GM21390 (cell line): ENCODE measurements at regions not wholly inside any gene's neighbourhood (a gene's known extent, or its start where the extent isn't known, plus 50 kb on each side); places are given as distances from the start of the nearest gene placed in this dataset.
A peak's percentile ranks its signal among the peaks of the same experiment; 100 is the strongest.

Experiments
- ATAC-seq: cut with Tn5 transposase; IDR thresholded peaks from one replicate; pipeline ENCODE4 v1.9.1; 2021; ENCODE audit not compliant: unreplicated experiment

DNA sequence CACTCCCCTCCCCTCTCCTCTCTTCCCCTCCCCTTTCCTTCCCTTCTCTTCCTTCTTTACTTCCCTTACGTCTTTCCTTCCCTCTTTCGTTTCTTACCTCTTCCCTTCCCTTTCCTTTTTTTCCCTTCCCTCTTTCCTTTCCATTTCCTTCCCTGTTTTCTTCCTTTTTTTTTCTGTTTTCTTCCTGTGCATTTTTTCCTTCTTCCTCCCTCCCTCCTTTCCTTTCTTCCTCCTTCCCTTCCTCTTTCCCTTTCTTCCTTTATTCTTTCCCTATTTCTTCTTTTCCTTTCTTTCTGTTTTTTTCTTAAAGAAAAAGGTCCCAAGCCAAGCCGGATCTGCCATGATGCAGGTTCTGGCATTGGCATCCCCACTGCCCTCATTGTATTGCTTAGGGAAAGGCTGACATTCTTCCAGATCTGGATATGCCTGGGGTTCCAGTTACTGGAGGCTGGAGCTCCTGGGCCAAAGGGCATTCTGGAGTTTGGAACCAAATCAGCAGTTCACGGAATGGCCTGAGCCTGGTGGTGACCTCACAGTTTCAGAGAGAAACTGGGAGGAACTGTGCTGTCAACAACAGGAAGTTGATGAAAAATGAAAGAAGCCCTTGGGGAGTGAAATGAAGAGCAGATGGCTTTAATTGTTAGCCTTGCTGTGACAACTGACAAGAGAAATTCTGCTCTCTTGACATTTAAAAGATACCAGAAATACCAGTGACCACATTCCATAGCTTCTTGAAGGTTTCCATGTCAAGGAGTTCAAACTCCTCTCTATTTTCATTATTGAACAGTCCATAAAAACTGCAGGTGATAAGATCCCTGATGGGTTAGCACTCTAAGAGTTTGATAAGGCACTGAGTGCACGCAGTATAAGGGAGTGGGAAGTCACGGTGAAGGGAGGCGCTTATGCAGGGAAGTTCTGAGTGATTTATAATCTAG, 622.1 kb downstream of the SPRY1 start:
- ATAC-seq: peak; percentile 100

DNA sequence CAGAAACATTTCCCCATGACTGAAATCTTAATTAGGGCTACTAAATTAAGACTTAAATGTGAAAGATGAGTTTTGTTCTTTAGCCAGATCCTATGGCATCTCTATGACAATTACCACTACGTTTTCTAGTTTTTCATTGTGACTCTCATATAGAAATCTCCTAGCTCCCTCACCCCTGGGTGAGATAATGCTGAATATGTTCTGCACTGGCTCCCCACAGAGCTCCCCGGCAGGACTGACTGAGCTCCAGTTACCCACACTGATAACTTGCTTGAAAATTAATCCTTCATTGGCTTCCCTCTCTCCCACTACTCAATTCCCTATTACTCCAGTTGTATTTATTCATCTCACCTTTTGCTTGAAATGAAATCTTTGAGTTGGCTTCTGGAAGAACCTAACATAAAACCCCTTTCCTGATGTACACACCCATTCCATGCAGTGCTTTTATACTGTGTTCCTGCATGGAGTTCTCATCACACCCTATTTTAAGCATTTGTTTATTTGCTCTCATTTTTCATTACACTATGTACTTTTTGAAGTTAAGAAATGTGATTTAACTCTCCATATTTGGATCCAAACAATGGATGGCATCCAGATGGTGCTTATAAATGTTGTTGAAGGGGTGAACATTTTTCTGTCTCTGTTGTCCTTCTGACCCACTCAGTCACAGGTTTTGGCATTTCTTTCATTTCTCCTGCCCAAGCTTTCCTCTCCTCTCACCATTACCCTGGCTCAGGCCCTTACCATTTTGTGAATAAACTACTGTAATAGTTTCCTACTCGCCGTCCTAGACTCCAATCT, 623.4 kb downstream of the SPRY1 start:
- ATAC-seq: no peak

DNA sequence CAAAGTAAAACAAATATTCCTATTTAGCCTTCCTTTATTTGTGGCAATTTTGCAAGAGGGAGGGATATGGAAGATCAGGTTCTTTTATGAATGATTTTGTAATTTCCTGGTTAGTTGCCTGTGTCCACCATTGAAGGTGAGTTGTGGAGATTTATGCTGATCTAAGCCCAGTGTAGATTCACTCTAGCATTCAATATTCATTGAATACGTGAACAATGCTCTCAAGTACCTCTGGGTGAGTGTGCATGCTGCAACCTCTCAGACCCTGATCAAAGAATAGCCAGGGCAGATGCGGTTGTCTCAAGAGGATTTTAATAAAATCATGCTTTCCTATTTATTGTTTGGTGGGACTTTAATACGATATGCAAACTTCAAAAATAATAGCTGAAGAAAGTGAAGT, 628.4 kb downstream of the SPRY1 start:
- no peak for ATAC-seq

DNA sequence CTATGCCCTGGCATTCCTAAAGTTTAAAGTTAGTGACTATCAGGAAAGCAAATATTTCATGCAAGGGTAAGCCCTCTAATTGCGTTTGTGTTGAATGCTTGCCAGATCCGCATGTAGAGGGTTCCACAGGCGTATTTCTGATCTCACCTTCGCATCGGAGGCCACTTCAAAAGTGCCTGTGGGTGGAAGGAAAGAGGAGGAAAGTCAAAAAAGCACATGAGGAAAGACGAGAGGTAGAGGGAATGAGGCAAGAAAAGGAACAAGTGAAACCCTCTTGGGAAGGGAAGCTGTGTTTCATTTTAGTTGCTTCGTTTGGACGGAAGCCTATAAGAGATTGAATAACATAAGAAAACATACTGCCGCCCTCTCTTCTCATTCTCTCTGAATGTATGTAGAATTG, 628.8 kb downstream of the SPRY1 start:
- ATAC-seq: no peak

DNA sequence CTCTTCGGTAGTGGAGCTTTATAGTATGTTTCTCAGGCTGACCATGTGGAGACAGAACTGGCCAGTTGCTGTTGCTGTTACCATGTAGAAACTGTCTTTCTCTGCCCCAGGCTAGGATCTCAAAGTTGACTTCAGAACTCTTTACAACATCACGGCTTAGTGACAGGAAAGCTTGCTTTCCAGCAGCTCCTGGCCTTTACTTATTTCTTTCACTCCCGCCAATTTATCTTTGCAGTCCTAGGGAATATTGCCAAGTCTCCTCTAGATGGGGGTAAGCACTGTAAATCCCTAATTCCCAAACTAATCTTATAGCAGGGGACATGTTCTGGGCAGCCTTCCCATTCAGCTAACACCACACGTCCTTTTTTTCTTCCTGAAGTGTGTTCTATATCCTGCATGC, 631.6 kb downstream of the SPRY1 start:
- no peak for ATAC-seq

DNA sequence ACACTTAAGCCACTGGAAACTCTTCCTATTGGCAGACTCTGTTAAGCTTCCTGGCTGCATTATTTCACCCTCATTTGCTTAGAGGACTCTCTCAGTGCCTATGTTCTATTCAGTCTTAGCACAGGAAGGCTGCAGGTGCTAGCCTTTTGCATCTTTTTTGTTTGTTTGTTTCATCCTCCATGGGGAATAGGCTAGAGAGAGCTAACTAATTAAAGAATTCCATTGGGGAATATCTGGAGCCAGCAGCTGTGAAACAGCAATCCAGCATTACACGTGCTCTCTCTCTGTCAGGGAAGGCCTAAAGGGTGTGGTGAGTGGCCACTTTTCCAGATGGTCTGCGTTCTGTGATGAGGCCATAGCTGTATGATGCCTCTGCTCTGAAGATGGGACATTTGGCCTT, 633.6 kb downstream of the SPRY1 start:
- no peak for ATAC-seq

DNA sequence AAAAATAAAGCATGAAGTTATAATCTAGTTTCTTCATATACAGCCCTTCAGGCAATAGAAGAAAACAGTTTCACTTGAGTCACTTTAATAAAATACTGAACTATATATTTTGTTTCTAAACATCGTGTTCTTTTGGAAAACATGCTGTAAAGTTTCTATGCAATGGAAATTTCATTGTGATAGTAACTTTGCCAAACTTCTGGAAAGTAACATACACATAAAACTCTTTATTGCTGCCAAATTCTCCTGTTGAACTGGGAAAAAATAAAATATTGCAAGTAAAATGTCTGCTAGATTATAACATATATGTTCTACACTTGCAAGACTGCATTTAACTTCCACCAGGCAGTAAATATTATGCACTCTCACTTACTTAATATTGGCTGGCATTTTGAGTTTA, 635.4 kb downstream of the SPRY1 start:
- no peak for ATAC-seq

DNA sequence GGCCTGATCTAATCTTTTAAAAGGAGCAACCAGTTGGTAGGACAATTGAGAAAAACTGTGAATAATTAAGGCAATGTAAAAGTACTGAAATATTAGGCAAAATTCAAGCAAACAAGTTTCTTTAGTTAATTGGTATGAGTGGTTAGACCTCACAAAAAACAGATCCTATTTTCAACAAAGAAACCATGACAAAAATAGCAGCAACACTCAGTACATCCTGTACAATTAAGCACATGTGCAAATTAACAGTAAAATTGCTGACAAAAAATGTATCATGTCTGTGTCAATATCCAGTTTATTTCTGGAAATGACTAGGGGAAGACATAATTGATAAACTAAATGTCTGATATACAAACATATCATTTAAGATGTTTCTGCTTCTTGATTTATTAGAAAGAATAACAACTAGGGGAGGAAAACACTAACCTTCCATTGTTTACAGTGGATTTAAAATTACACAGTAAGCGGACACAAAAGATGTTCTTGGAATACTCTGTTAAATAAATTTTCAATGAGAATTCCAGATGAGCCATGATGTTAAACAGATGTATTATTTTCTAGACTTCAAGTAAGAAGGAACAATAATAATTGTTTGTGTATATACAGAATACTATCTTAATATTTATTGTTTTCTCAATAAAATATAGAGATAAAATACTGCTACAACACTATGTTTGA, 638.9 kb downstream of the SPRY1 start:
- ATAC-seq: no peak

DNA sequence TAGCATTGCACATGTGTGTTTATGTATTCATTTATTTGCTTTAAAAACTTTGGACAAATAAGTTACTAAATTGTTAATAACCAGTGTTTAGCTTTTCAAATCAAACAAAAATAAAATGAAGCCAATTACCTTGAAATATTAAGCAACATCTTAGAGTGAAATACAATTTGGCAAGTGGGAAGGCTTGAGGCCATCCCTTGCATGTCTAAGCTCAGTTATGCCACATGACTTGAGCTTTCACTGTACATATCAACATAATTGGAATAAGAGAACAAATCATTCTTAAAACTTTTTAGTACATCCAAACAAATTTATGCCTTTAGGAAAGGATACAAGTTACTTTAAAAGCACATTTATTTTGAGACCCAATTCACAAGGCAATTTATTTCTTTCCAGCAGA, 640.6 kb downstream of the SPRY1 start:
- ATAC-seq: no peak

DNA sequence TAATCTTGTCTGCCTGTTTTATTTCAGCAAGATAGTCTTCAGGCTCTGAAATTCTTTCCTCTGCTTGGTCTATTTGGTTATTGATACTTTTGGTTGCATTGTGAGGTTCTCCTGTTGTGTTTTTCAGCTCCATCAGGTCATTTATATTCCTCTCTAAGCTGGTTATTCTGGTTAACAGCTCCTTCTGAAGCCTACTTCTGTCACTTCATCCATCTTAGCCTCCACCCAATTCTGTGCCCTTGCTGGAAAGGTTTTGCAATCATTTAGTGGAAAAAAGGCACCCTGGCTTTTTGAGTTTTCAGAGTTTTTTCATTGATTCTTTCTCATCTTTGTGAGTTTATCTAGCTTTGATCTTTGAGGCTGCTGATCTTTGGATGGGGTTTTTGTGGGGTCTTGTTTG, 647.7 kb downstream of the SPRY1 start:
- no peak for ATAC-seq

DNA sequence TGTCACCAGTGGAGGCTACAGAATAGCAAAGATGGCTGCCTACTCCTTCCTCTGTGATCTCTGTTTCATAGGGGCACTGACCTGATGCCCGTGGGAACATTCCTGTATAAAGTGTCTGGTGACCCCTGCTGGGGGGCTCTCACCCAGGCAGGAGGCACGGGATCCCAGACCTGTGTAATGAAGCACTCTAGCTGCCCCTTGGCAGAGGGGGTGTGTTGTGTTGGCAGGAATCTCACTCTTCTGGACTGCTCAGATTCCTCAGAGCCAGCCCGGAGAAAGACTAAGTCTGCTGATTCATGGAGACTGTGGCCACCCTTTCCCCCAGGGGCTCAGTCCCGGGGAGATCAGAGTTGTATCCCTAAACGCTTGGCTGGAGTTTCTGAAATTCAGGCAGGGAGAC, 648.3 kb downstream of the SPRY1 start:
- no peak for ATAC-seq

DNA sequence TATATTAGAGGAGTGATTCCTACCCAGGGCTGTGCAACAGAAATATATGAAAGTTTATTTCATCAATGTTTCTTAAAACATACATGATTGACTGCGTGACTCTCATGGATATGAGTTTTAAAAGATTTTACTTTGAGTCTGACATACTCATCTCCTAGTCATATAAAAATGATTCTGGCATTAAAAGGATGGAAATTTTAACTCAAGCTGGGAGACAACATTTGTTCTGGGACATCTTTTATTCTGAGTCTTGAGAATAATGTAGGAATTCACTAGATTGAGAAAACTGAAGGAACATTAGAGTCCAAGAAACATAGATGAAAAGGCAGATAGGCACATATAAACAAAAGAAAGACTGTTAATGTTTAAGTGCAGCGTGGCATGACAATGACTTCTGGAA, 649.6 kb downstream of the SPRY1 start:
- no peak for ATAC-seq

DNA sequence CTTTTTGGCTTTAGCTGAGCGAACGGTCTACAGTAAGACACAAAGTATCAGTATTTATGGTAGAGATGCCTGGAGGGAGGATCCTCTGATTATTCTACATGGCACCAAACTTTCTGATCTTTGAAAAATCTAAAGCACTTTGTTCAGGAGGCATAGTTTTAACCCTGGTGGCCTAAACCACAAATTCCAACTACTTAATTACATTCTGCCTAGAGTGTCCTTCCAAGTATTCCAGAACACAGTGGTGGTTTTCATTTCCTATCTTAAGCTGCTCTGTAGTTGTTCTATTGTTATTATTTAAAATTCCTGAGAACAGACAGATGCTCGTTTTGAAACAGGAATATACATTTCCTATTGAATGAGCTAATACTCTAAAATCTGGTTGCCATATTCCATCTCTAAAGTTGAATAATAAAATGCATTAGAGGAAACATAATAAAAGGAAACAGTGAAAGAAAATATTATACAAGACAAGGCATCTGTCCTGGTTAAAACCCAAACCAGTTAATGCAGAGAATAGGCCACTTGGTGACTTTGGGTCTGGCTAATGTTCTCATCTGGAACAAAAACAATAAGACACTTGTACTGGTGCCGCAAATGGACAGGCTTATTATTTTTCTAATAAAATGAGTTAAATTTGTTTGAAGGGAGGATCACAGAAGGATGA, 657.4 kb downstream of the SPRY1 start:
- ATAC-seq: no peak

DNA sequence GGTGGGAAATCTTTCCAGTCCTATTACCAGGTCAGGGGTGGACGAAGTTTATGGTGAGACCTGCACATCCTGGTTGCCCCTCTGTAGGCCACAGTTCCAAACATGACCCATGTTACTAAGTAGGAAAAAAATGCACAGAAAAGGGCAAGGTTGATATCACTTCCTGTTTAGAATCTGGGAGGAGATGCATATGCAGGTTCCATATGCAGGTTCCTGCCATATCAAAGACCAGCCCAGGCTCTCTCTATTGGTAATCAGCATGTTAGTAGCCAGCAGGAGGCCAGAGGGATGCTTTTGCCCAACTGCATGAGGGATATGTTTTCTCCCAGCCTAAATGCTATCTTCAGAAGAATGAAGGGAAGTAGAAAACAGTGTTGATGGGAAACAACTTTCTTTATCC, 657.2 kb downstream of the ANKRD50 start:
- ATAC-seq: no peak

DNA sequence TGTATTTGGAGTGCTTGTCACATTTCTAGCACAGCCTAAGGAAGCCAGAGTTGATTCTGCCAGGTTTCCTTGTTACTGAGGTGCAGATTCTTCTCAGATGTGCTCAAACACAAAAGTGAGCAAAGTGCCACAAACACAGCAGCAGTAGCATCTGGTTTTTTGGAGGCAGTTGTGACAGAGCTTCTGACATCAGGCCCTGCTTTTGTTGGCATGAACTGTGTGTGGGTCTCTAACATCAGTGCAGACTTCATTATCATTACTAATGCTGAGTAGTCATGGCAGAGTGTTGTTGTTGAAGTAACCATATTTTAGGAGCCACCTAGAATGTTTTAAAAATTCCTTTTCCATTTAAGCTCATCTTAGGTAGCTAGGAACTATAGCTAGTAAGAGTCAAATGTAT, 656.6 kb downstream of the ANKRD50 start:
- no peak for ATAC-seq

DNA sequence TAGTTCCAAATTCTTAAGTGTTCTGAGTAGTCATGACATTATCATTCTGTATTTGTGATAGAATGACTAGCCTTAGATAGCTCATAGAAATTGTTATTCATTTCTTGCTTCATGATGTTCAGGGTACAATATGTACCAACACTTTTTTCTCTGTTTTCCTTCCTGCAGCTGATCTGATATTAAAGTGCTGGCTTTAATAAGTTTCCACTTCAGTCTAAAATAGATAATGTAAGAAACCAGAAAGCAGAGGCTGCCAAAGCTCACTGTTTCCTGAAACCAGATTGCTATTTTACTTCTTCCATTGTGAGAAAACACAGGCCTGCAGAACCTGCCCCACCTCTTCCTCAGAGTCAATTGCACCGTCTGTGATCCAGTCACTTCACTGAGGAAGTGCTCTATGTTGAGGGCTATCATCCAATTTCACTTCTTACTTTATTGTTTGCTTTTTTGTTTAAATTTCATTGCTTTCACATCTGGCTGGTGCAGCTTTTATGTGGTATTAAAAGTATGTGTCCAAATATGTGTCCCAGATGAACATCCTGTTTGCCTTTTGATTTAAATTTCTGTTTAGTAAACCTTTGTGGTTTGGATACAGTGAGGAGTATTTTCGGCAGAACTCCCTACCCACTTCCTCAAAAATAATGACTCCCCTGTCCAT, 652.1 kb downstream of the ANKRD50 start:
- ATAC-seq: no peak

DNA sequence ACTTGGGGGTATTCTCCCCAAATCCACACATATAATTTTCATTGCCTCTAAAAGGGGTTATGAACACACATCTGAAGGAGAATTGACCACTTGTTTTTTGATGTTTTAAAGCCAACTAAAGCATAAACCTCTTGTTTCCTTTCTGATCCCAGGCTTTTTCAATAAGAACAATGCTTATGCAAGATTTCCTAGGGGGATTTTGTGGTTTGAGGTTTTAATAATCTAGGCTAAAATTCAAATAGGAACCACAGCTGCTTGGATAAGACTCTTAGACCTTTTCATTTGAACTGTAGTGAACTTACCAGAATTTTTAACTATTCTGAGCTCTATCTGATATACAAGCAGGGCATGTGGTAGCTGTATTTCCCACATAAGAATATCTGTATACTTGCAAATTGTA, 651.1 kb downstream of the ANKRD50 start:
- ATAC-seq: no peak

DNA sequence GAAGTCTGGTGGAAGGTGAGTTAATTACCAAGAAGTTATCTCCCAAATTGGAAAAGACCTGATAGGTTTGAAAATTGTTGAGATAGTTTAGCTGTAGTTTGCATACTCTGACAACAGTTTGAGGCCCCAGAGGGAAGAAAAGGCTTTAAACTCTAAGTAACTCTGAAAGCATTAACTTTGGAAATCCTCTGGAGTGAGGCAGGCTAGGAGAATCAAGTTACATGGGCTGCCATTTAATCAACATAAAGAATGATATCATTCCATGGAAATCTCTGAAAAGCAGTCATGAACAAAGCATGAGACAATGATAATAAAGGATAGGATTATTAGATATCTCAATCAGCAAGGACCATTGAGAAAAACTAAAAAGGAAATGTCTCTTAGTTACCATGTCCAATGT, 647.1 kb downstream of the ANKRD50 start:
- ATAC-seq: no peak

DNA sequence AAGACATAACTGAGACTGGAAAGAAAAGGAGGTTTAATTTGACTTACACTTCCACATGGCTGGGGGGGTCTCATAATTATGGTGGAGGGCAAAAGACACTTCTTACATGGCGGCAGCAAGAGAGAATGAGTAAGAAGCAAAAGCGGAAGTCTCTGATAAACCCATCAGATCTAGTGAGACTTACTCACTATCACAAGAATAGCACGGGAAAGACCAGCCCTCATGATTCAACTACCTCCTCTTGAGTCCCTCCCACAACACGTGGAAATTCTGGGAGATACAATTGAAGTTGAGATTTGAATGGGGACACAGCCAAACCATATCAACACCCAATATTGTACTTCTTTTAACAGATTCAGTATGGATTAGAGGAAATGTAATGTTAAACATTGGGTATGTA, 646.6 kb downstream of the ANKRD50 start:
- ATAC-seq: no peak

DNA sequence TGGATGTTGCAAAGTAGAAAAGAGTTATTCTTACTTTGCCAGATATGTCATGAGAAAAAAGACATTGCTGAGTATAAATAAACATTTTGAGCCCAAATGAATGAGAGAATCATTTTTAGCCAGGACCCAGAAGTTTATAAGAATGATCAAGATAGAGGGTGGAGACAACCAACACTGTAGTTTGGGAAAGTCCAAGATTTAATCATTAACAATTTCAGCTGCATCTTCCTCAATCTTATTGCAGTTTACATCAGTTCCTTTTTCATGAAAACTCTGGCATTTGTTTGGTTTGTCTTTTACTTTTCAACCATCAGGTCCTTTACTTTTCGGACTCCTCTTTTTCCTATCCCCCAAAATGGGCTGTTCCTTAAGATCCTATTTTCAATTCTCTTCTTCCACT, 645.9 kb downstream of the ANKRD50 start:
- no peak for ATAC-seq

DNA sequence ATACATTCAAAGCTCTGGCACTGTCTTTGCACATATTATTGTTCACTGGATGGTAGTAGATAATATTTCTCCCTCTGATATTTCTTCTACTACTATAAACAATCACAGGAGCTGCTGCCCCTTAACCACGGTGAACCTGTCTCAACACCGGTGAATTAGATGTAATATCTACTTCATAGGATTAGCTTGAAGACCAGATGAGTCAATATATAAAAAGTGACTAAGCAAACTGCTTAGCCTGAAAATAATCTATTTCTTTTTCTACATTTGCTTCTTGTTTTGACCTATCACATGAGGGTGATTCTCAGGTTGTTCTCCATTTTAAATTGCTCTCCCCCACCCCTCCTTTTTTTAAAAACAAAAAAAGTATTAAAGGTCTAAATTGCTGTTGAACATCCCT, 645.5 kb downstream of the ANKRD50 start:
- no peak for ATAC-seq
